Esophagus muscularis mucosa (tissue), 4 donors: ENCODE measurements at regions not wholly inside any gene's neighbourhood (a gene's known extent, or its start where the extent isn't known, plus 50 kb on each side); places are given as distances from the start of the nearest gene placed in this dataset.
"Not testable (repeated sequence)": the region's sequence is repeated elsewhere in the genome, so short reads cannot be mapped to it uniquely, and the experiment has no call there.

Source experiments
- DNase-seq: peaks from one replicate; pipeline ENCODE4 v3.0.0-alpha.2; 2017; ENCODE audit errors: extremely low spot score
- H3K27ac ChIP-seq, 4 donors: fragments of 200-600 bp; sonication (generic); replicated peaks in 1 of 4; 1 replicate in 3 of 4; 2 replicates in 1 of 4; pipeline ENCODE4 v1.5.1; 2016 to 2019; ENCODE audit warnings: mild to moderate bottlenecking in 1 of 4
- H3K27me3 ChIP-seq, 4 donors: fragments of 200-600 bp; sonication (generic); one replicate each; pipeline versions ENCODE4 v1.5.1 to v1.6.0; 2016 to 2019
- H3K36me3 ChIP-seq, 4 donors: fragments of 200-600 bp; sonication (generic); one replicate each; pipeline ENCODE4 v1.5.1; 2016 to 2019
- H3K4me1 ChIP-seq, 4 donors: fragments of 200-600 bp; sonication (generic); one replicate each; pipeline ENCODE4 v1.5.1; 2016 to 2019
- H3K4me3 ChIP-seq, 4 donors: fragments of 200-600 bp; sonication (generic); 1 replicate in 2 of 4; 2 replicates in 2 of 4; pipeline ENCODE4 v1.5.1; 2016 to 2019; ENCODE audit warnings: mild to moderate bottlenecking in 4 of 4, moderate library complexity in 1 of 4
- H3K9me3 ChIP-seq, 4 donors: fragments of 200-600 bp; sonication (generic); 1 replicate in 3 of 4; 2 replicates in 1 of 4; pipeline ENCODE4 v1.5.1; 2016 to 2019
- CTCF ChIP-seq, 3 experiments: fragments of 200-600 bp in 2 of 3; fragments of 450-650 bp in 1 of 3; sonication (generic) in 2 of 3; IDR thresholded peaks; one replicate each; pipeline ENCODE4 v1.5.1; 2017 to 2019; ENCODE audit warnings: antibody characterized with exemption in 3 of 3, mild to moderate bottlenecking in 2 of 3, moderate library complexity in 1 of 3
- EP300 ChIP-seq: sonication (generic); formaldehyde crosslinking; IDR thresholded peaks from one replicate; pipeline ENCODE4 v1.6.1; 2017; ENCODE audit warnings: antibody characterized with exemption
- POLR2A ChIP-seq: fragments of 450-650 bp; IDR thresholded peaks from one replicate; pipeline ENCODE4 v1.6.1; 2017; ENCODE audit warnings: antibody characterized with exemption, moderate library complexity, mild to moderate bottlenecking, low read depth
- POLR2AphosphoS5 ChIP-seq, 2 donors: sonication (generic); formaldehyde crosslinking; IDR thresholded peaks; one replicate each; pipeline ENCODE4 v1.6.1; 2017; ENCODE audit warnings: antibody characterized with exemption in 2 of 2
- WGBS: methylation state at CpG from one replicate; pipeline ENCODE4 v1.1.5; 2018; 5-methylcytosine and 5-hydroxymethylcytosine counted together
- intact Hi-C: fragments of 100-400 bp; cut with DNase I; formaldehyde crosslinking; loops from one replicate; pipeline ENCODE4 v1.15.1; 2023

- DNase-seq: no peak
- no peaks in the 10 kb centered on the region for H3K36me3 ChIP-seq
- TF ChIP-seq EP300 (no peak), CTCF (IDR thresholded peaks at IDR 0.05) (no peak), POLR2AphosphoS5 (IDR thresholded peaks at IDR 0.05) (no peak), POLR2A (no peak)
- intact Hi-C loops: no loop called here
- no peak overlapping the region for H3K27ac ChIP-seq
- no peaks in the 10 kb centered on the region for H3K27me3 ChIP-seq
- no peak overlapping the region for H3K4me3 ChIP-seq
- WGBS: 75% methylated on average over 9 of the region's 9 CpGs
- H3K4me1 ChIP-seq: no peaks in the 10 kb centered on the region
- H3K9me3 ChIP-seq: no peaks in the 10 kb centered on the region
Observed at GRCh38 chr7:79778786-79779770, 325.6 kb upstream of the MAGI2 start.

GRCh38 chr7:79775911-79776310 lies 322.4 kb upstream of the MAGI2 start:
- H3K36me3 ChIP-seq: no peaks in the 10 kb centered on the region
- intact Hi-C loops: no loop called here
- no peaks in the 10 kb centered on the region for H3K9me3 ChIP-seq
- no peaks in the 10 kb centered on the region for H3K4me1 ChIP-seq
- H3K27ac ChIP-seq: no peak overlapping the region
- WGBS: 82% methylated on average over 3 of the region's 3 CpGs
- no peaks in the 10 kb centered on the region for H3K27me3 ChIP-seq
- no peak for DNase-seq
- no peak overlapping the region for H3K4me3 ChIP-seq
- TF ChIP-seq POLR2AphosphoS5 (IDR thresholded peaks at IDR 0.05) (no peak), CTCF (IDR thresholded peaks at IDR 0.05) (no peak)

GRCh38 chr7:79774150-79774549 lies 320.7 kb upstream of the MAGI2 start:
- intact Hi-C loops: no loop called here
- H3K4me1 ChIP-seq: no peaks in the 10 kb centered on the region
- no peaks in the 10 kb centered on the region for H3K9me3 ChIP-seq
- TF ChIP-seq POLR2A (no peak), POLR2AphosphoS5 (IDR thresholded peaks at IDR 0.05) (no peak), EP300 (no peak), CTCF (IDR thresholded peaks at IDR 0.05) (no peak)
- no peak for DNase-seq
- no peaks in the 10 kb centered on the region for H3K27me3 ChIP-seq
- no peak overlapping the region for H3K27ac ChIP-seq
- H3K4me3 ChIP-seq: no peak overlapping the region
- H3K36me3 ChIP-seq: no peaks in the 10 kb centered on the region

GRCh38 chr7:79770970-79771369 lies 317.5 kb upstream of the MAGI2 start:
- Histone ChIP-seq H3K4me3 (no peak overlapping the region), H3K9me3 (no peaks in the 10 kb centered on the region), H3K27ac (no peak overlapping the region), H3K4me1 (no peaks in the 10 kb centered on the region), H3K36me3 (no peaks in the 10 kb centered on the region), H3K27me3 (no peaks in the 10 kb centered on the region)
- no peak for DNase-seq
- intact Hi-C loops: no loop called here
- 33% methylated on average over 2 of the region's 2 CpGs for WGBS
- TF ChIP-seq CTCF (IDR thresholded peaks at IDR 0.05): no peak
- TF ChIP-seq POLR2A: no peak
- TF ChIP-seq POLR2AphosphoS5 (IDR thresholded peaks at IDR 0.05): no peak
- no peak for TF ChIP-seq EP300

- TF ChIP-seq CTCF (IDR thresholded peaks at IDR 0.05): no peak
- Histone ChIP-seq H3K27me3 (no peaks in the 10 kb centered on the region), H3K27ac (no peak overlapping the region), H3K4me3 (no peak overlapping the region), H3K9me3 (no peaks in the 10 kb centered on the region), H3K4me1 (no peaks in the 10 kb centered on the region), H3K36me3 (no peaks in the 10 kb centered on the region)
- 79% methylated on average over 2 of the region's 2 CpGs for WGBS
- no peak for DNase-seq
- intact Hi-C loops: no loop called here
Observed at GRCh38 chr7:79770063-79770462, 316.6 kb upstream of the MAGI2 start.

- H3K36me3 ChIP-seq, intact Hi-C loops, H3K27me3 ChIP-seq, DNase-seq, H3K4me1 ChIP-seq, H3K9me3 ChIP-seq, H3K27ac ChIP-seq, H3K4me3 ChIP-seq: not testable (repeated sequence)
- 94% methylated on average over 7 of the region's 46 CpGs for WGBS
Observed at GRCh38 chr7:79767876-79768560, 314.6 kb upstream of the MAGI2 start.

- H3K4me3 ChIP-seq, DNase-seq: not testable (repeated sequence)
- 95% methylated on average over 13 of the region's 14 CpGs for WGBS
Observed at GRCh38 chr7:79767192-79767591, 313.7 kb upstream of the MAGI2 start.

More at GRCh38 chr7:79767192-79767591, 313.7 kb upstream of the MAGI2 start:
- H3K9me3 ChIP-seq, H3K4me1 ChIP-seq, H3K27ac ChIP-seq, H3K36me3 ChIP-seq, H3K27me3 ChIP-seq, intact Hi-C loops: not testable (repeated sequence)
